ENCODE measurements at regions not wholly inside any gene's neighbourhood (a gene's known extent, or its start where the extent isn't known, plus 50 kb on each side); places are given as distances from the start of the nearest gene placed in this dataset.

- FAIRE-seq (no peak), DNase-seq (ENCODE audit: insufficient read length, low spot score) (no peak)
These were observed 388.0 kb downstream of the SETD4 start for GRCh38 chr21:35672313-35672712.

GRCh38 chr21:35664683-35665082 lies 395.6 kb downstream of the SETD4 start:
- FAIRE-seq: peak; percentile 26
- DNase-seq (ENCODE audit: insufficient read length, low spot score): no peak

DNA sequence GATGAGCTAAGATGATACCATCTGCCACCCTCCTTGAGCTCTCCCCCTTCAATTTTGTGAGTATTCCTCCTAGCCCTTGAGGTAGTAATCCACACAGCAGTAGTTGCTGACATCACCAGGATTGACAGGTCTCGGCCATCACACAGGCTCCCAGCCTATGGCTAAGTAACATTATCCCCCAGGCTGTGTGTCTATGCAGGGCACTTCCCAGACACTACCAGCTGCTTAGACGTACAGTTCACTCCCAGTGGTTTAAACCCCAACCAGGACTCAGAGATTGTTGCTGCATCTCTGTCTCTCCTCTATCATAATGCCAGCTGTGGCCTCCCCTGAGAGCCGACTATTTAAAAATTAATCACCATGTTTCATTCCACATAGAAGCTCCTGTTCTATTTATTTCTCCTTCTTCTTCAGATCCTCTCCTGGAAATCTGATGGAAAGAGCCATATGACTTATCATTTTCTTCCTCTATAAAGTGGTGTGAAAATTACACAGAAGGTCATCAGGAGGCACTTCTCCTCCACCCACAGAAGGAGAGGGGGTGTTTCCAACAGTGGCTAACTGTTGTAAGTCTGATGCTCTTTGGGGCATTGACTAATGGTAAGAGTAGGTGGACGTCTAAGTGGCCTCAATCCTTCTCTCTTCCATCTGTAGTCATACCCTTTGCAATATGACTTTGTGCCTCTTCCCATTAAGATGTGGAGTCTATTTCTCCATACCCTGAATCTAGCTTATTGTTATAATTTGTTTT lies 396.3 kb downstream of the SETD4 start:
- FAIRE-seq (no peak), DNase-seq (ENCODE audit: insufficient read length, low spot score) (no peak)

- no peak for DNase-seq (ENCODE audit: insufficient read length, low spot score)
- FAIRE-seq: no peak
These were observed 402.1 kb downstream of the SETD4 start for GRCh38 chr21:35658242-35658641.

GRCh38 chr21:35652872-35653271 lies 407.5 kb downstream of the SETD4 start:
- no peak for DNase-seq (ENCODE audit: insufficient read length, low spot score)
- FAIRE-seq: no peak

- no peak for FAIRE-seq
- no peak for DNase-seq (ENCODE audit: insufficient read length, low spot score)
These were observed 408.1 kb downstream of the SETD4 start for GRCh38 chr21:35652196-35652595.

GRCh38 chr21:35651196-35651595 lies 409.1 kb downstream of the SETD4 start:
- FAIRE-seq: no peak
- no peak for DNase-seq (ENCODE audit: insufficient read length, low spot score)

DNA sequence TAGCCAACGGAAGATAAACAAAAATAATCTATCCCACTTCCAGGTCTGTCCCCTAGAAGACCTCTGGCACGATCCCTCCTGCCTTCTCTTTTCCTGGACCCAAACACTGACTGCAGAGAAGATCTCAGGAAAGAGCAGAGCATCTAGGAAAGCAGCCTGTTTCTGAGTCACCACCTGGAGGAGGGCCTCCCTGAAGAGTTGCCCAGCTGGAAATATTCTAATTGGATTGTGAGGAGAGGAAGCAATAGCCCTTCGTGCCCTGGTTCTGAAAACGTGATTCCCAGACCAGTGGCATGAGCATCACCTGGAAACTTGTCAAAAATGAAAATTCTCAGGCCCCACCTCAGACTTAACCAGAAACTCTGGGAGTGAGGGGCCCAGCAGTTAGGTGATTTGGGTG lies 411.1 kb downstream of the SETD4 start:
- DNase-seq (ENCODE audit: insufficient read length, low spot score) (no peak), FAIRE-seq (no peak)

DNA sequence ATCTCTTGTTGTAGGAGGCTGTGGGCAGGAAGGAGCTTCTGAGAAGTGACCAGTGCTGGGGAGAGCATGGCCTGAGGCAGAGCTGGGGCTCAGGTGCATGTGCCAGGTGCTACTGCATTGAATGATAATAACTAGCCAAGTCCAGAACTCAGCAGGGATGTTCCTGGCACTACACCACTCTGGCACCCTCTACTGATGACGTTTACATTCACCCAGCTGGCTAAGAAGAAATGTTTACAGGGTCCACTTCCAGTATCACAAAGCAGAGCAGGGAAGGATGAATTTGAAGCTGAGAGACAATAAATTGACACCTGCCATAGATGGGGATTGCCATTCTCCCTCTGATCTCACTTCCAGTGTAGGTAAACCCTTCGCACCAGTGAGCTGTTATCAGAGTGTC lies 411.8 kb downstream of the SETD4 start:
- no peak for FAIRE-seq
- DNase-seq (ENCODE audit: insufficient read length, low spot score): no peak

- DNase-seq (ENCODE audit: insufficient read length, low spot score) (no peak), FAIRE-seq (no peak)
These were observed 413.7 kb downstream of the SETD4 start for GRCh38 chr21:35646606-35647005.

DNA sequence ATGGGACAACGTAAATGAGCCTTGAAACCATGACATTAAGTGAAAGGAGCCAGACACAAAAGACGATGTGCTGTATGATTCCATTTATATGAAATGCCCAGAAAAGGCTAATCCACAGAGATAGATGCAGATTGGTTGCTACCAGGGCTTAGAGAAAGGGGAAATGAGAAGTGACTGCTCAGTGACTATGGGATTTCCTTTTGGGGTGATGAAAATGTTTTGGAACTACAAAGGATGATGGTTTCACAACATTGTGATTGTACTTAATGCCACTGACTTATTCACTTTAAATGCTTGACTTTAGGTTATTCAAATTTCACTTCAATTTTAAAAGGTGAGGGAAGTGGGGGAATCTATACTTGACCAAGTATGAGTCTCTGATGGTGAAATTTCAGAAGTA lies 414.3 kb downstream of the SETD4 start:
- no peak for FAIRE-seq
- no peak for DNase-seq (ENCODE audit: insufficient read length, low spot score)

GRCh38 chr21:35644523-35644922 lies 415.8 kb downstream of the SETD4 start:
- DNase-seq (ENCODE audit: insufficient read length, low spot score) (no peak), FAIRE-seq (no peak)

GRCh38 chr21:35643176-35643575 lies 417.1 kb downstream of the SETD4 start:
- DNase-seq (ENCODE audit: insufficient read length, low spot score): no peak
- no peak for FAIRE-seq

- no peak for FAIRE-seq
- DNase-seq (ENCODE audit: insufficient read length, low spot score): no peak
These were observed 418.9 kb downstream of the SETD4 start for GRCh38 chr21:35641271-35642016.

DNA sequence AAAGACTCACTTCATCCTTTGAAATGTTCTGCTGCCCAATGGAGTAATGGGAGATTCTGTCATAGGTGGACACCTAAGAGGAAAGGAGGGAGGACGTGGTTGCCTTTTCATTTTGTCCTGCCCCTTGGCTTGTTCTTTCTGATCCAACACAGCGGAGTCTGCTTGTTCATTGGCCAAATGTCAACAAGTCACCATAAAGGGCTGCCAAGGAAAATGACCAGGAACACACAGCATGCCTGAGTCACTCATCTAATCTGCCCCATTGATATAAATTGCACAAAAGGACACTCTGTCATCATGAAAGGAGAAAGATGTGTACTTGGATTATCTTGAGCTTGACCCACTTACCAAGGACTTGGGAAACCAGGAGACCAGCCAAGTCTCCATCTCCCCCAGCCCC lies 422.9 kb downstream of the SETD4 start:
- no peak for FAIRE-seq
- DNase-seq (ENCODE audit: insufficient read length, low spot score): no peak

DNA sequence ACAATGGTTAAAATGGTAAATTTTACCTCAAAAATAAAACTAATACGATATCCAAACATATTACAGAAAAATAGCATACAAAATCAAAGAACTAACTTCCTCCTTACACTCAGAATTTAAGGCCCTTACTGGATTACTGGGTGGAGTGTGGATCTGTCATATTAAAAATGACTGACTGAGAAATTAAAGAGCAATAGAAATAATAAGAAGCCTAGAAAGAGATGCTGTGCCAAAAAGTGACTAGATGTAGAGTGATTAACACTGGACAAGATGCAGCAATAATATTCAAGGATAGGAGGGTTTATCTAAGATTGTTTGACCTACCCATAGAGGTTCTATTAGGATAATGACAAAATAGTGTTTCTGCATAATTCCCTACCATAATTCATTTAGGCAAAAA lies 424.3 kb downstream of the SETD4 start:
- no peak for FAIRE-seq
- no peak for DNase-seq (ENCODE audit: insufficient read length, low spot score)

DNA sequence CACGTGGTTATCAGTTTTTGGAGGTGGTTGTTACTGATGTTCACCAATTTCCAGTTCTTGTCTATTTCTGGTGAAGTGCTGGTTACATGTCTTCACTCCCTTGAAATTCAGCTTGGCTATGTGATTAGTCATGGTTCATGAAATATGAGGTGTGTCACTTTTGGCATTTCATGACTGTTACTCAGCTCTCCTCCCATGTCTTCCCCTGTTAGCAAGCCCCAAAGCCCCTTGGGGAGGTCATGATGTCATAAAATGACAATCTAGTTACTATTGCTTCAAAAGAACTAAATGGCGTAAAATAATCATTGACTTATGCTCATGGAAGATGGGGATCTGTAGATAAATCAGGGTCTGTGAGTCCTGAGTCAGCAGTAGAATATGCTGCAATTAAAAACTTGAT lies 425.1 kb downstream of the SETD4 start:
- no peak for DNase-seq (ENCODE audit: insufficient read length, low spot score)

GRCh38 chr21:35633501-35633900 lies 426.8 kb downstream of the SETD4 start:
- DNase-seq (ENCODE audit: insufficient read length, low spot score) (no peak), FAIRE-seq (no peak)

More for the DNA sequence above, 425.1 kb downstream of the SETD4 start:
- FAIRE-seq: no peak

GRCh38 chr21:35632711-35633110 lies 427.6 kb downstream of the SETD4 start:
- no peak for FAIRE-seq

GRCh38 chr21:35628316-35628715 lies 432.0 kb downstream of the SETD4 start:
- DNase-seq (ENCODE audit: insufficient read length, low spot score) (no peak), FAIRE-seq (no peak)

More at GRCh38 chr21:35632711-35633110, 427.6 kb downstream of the SETD4 start:
- DNase-seq (ENCODE audit: insufficient read length, low spot score): no peak

- DNase-seq (ENCODE audit: insufficient read length, low spot score): no peak
- FAIRE-seq: no peak
These were observed 432.9 kb downstream of the SETD4 start for GRCh38 chr21:35627462-35627861.

GRCh38 chr21:35625576-35625975 lies 434.8 kb downstream of the SETD4 start:
- DNase-seq (ENCODE audit: insufficient read length, low spot score): no peak
- no peak for FAIRE-seq

Measured in GM19239 (cell line).